GM21367 (cell line): ENCODE measurements at regions not wholly inside any gene's neighbourhood (a gene's known extent, or its start where the extent isn't known, plus 50 kb on each side); places are given as distances from the start of the nearest gene placed in this dataset.
"Not testable (repeated sequence)": the region's sequence is repeated elsewhere in the genome, so short reads cannot be mapped to it uniquely, and the experiment has no call there.

ENCODE experiments used
- ATAC-seq: cut with Tn5 transposase; IDR thresholded peaks from one replicate; pipeline ENCODE4 v1.9.1; 2021; ENCODE audit not compliant: unreplicated experiment

GRCh38 chr2:180614776-180615175, 365.6 kb upstream of the UBE2E3 start:
- ATAC-seq = no peak

- no peak for ATAC-seq
Observed at GRCh38 chr2:180609626-180610340, 370.6 kb upstream of the UBE2E3 start.

- ATAC-seq = no peak
Observed at GRCh38 chr2:180607514-180608049, 372.8 kb upstream of the UBE2E3 start.

- ATAC-seq = peak; percentile 68
Observed at GRCh38 chr2:180604077-180604476, 376.3 kb upstream of the UBE2E3 start.

- no peak for ATAC-seq
Observed at GRCh38 chr2:180601016-180601415, 379.4 kb upstream of the UBE2E3 start.

GRCh38 chr2:180599804-180600203, 380.6 kb upstream of the UBE2E3 start:
- ATAC-seq = no peak

- no peak for ATAC-seq
Observed at GRCh38 chr2:180597179-180597578, 383.2 kb upstream of the UBE2E3 start.

- ATAC-seq = no peak
Observed at GRCh38 chr2:180596453-180596852, 384.0 kb upstream of the UBE2E3 start.

- no peak for ATAC-seq
Observed at GRCh38 chr2:180591947-180592346, 388.5 kb upstream of the UBE2E3 start.

- ATAC-seq = not testable (repeated sequence)
Observed at GRCh38 chr2:180591093-180591781, 389.2 kb upstream of the UBE2E3 start.

- no peak for ATAC-seq
Observed at GRCh38 chr2:180583441-180584140, 396.8 kb upstream of the UBE2E3 start.

- no peak for ATAC-seq
Observed at GRCh38 chr2:180579388-180579787, 401.0 kb upstream of the UBE2E3 start.

GRCh38 chr2:180578441-180578840, 402.0 kb upstream of the UBE2E3 start:
- ATAC-seq = no peak

GRCh38 chr2:180577567-180577966, 402.8 kb upstream of the UBE2E3 start:
- no peak for ATAC-seq

GRCh38 chr2:180573951-180574350, 406.5 kb upstream of the UBE2E3 start:
- ATAC-seq = no peak

GRCh38 chr2:180572346-180572745, 408.1 kb upstream of the UBE2E3 start:
- ATAC-seq = no peak

GRCh38 chr2:180571559-180571958, 408.8 kb upstream of the UBE2E3 start:
- no peak for ATAC-seq

GRCh38 chr2:180570864-180571263, 409.5 kb upstream of the UBE2E3 start:
- no peak for ATAC-seq

- ATAC-seq = no peak
Observed at GRCh38 chr2:180564051-180564450, 416.4 kb upstream of the UBE2E3 start.

- no peak for ATAC-seq
Observed at GRCh38 chr2:180562378-180562777, 418.0 kb upstream of the UBE2E3 start.

GRCh38 chr2:180559771-180560170, 420.6 kb upstream of the UBE2E3 start:
- no peak for ATAC-seq

GRCh38 chr2:180559038-180559437, 421.4 kb upstream of the UBE2E3 start:
- ATAC-seq = no peak
